GM19372 (cell line): ENCODE measurements at regions not wholly inside any gene's neighbourhood (a gene's known extent, or its start where the extent isn't known, plus 50 kb on each side); places are given as distances from the start of the nearest gene placed in this dataset.

Experiments
- ATAC-seq: cut with Tn5 transposase; IDR thresholded peaks from one replicate; pipeline ENCODE4 v1.9.1; 2021; ENCODE audit warnings: mild to moderate bottlenecking, low read depth, moderate library complexity; ENCODE audit not compliant: unreplicated experiment

DNA sequence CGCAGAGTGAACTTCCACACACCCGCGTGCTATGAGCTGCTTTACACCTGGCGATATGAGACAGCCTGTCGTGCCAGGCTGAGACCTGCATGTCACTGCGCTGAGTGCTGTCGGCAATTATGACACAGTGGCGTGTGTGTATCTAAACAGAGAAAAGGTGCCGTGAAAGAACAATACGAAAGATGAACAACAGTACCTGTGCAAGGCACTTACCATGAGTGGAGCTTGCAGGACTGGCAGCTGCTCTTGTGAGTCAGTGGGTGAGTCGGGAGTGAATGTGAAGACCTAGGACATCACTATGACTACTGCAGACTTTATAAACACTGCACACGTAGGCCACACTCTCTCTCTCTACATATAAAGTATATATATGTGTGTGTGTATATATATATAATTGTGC is 68.5 kb upstream of the DUSP22 start:
- no peak for ATAC-seq

DNA sequence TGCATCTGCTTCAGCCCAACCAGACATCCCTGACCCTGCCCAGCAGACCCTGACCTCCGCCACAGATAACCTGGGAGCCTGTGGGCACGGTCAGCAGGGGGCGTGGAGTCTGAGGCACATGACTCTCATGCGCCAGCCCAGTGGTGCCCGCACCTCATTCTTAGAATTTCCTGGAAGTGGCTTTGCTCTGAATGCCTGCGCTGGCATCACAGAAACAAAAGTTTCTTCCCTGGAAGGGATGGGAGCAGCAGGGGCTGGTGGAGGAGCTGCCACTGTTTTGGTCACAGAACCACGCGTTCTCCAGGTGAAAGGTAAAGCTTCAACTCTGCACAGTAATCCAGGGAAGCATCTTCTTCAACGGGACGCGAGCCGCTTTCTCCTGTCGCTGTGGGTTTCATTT is 67.9 kb upstream of the DUSP22 start:
- ATAC-seq = no peak

DNA sequence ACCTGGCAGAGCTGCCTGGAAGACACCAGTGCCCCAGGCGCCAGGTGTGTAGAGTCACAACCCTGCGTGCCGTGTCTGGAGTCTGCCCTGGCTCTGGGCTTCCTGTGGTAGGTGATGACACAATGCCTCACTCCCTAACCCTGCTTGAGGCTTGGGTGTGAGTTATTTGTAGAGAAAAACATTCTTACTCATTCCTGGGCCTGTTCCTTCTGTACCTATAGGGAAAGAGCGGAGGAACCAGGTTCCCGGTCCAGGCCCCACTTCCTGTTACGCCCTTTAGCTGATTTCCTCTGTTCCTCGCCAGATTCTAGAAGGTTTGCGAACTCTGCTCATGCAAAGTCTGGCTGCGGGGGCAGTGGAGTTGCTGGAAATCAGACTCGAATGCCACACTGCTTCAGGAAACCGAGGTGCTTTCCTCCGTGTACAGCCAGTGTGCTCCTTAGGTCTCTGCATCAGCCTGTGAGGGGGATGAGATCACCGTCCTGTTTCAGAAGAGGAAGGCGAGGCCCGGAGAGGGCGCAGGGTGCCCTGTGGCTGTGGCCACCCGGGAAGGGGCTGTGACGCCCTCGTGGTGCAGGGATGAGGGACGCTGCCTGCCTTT is 67.1 kb upstream of the DUSP22 start:
- ATAC-seq = no peak

DNA sequence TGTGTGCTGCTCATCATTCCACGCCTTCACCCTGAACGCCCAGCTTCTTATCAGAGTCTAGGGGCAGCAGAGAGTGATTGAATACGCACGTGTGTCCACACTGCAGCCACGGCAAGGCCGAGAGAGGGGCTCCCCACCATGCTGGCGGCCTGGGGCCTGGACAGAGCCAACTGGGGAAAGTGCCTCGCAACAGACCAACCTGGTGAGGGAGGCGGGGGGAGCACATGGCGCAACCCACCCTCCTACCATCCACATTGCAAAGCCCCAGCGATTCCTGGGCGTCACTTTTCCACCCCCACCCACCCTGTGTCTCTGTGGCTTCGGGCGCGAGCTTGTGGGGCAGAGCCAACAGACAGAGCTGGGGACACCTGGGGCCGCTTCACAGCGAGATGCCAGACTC is 66.4 kb upstream of the DUSP22 start:
- no peak for ATAC-seq

DNA sequence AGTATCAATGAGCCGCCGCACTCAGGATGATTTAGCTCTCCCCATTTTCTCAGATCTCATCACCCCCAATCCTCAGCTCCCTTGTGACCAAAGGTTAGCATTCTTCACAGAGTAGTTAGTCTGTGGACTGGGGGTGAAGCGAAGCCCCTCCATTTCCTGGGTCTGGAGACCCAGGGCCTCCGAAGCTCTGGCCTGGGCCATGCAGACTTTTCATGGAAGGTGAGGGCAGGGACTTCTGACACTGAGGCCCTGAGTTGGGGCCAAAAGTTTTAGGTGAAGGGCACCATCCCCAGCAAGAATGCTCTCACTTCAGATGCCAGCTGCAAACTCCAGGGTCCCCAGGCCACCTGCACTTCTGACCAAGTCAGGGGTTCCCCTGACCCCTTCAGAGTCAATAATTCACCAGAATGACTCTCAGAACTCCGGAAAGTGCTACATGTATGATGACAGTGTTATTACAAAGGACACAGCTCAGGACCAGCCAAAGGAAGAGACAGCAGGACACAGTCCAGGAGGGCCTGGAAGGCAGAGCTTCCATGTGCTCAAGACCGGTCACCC is 65.7 kb upstream of the DUSP22 start:
- no peak for ATAC-seq

DNA sequence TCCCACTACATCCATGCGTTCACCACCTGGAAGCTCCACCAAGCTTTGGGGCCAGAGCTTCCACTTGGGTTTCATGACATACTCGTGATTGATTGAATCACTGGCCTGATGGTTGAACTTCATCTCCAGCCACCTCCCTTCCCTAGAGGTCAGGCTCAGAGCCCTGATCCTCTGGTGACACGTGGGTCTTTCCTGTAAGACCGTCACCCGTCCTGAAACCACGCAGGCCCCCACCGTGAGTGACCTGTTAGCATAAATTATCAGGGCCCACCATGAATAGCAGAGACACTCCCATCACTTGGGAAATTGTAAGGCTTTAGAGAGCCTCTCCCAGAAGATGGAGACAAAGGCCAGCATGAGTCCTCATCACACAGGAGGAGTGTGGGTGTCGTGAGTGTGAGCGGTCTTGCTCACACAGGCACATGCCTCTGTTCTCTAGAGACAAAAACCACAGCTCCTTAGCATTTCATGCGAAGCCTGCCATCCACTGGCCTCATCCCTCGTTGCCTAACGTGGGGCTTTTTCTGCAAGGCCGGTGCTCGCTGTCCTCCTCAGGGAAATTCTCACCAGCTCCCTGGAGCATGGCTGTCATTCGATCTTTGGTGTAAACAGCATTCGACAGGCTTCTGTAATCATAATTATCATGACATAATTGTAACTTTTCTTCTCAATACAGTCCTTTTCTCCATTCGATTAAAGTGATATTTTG is 65.1 kb upstream of the DUSP22 start:
- ATAC-seq = peak; percentile 35

DNA sequence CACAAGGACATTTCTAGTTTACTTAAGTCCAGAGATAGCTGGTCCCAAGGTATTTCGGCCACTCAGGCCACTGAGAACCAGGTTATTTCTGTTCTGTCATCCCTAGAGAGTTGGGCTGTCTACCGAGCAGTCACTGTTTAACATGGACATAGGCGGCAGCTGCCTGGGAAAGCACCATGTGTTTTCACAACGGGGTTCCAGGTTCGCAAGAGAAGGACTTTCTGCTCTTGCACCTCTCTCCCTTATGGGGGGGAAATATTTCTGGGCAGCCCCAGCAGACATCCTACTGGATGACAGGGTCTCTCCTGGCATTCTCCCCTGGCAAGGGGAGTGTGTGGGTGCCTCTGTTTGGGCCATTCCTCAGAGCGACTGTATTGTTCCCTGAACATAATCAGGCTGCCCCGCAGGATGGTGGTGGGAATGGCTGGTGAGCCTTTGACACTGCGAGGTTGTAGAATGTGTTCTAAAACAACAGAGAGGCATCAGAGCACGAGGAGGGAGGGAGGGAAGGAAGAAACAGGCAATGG is 64.4 kb upstream of the DUSP22 start:
- ATAC-seq = no peak

DNA sequence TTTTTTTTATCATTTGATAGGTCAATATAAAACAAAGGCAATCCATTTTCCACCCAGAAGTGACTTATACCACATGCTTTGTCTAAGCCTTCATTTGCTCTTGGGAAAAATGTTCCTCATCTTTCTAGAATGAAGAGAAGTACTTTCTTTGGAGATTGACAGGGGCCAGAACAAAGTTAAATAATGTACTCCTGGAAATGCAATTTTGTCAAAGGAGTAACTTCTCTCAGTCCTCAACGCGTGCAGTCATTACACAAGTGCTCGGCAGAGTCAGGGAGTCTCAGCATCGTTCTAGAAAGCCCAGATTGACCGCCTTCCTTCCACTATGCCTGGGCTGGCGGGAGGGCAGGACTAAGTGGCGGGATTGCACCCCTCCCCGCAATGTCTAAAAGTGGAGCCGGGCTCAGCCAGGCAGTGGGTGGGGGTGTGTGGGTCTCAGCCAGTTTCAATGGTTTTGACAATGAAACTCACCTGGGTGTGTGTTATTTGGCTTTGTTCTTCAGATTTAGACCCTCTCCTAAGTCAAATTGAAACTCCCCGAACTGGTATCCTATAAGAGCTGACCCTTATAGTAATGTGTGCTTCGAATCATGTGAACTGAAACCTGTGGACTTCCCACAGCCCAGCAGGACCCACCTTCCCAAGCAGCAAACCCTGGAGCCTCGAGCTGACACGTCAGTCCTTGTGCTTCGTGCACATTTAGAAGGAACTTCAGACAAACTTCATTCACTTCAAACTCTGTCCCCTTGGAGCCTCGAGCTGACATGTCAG is 63.2 kb upstream of the DUSP22 start:
- no peak for ATAC-seq

DNA sequence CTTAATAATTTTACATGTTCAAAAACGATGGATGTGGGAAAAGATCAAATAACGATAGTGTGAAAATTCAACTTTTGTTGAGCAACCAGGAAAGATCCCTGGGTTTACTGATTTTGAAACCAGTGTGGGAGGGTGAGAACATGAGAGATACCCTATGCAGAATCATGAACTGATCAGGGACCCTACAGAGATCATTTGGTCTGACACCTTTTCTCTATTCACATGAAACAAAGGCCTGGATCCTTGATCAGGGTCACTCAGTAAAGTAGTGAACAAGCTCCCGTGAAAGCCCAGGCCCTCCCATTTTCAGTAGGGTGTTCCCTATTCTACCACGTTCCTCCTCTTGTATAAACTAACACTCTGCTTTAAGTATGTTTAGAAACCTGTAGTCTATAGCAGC is 60.5 kb upstream of the DUSP22 start:
- ATAC-seq = no peak

DNA sequence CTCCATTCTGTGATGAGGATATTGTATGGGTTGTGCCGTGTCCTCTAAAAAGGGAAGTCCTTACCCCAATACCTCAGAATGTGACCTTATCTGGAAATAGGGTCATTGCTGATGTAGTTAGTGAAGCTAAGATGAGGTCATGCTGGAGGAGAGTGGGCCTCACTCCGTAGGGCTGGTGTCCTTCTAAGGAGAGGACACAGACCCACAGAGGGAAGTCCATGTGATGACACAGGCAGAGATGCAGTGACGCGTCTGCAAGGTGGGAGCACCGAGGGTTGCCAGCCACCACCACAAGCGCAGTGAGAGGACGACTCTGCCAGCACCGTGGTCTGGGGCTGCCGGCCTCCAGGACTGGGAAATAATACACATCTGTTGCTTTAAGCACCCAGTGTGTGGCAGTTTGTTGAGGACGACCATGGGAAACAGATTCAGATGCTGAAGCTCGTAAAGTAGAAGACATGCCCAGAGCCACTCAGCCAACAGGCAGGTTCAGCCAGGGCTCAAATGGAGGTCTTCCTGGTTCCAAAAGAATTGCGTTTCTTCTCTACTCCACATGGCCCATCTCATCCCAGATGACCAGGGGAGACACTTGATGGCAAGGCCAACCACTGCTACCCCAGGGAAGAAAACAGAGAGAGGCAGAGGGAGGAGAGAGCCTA is 59.2 kb upstream of the DUSP22 start:
- ATAC-seq = no peak

DNA sequence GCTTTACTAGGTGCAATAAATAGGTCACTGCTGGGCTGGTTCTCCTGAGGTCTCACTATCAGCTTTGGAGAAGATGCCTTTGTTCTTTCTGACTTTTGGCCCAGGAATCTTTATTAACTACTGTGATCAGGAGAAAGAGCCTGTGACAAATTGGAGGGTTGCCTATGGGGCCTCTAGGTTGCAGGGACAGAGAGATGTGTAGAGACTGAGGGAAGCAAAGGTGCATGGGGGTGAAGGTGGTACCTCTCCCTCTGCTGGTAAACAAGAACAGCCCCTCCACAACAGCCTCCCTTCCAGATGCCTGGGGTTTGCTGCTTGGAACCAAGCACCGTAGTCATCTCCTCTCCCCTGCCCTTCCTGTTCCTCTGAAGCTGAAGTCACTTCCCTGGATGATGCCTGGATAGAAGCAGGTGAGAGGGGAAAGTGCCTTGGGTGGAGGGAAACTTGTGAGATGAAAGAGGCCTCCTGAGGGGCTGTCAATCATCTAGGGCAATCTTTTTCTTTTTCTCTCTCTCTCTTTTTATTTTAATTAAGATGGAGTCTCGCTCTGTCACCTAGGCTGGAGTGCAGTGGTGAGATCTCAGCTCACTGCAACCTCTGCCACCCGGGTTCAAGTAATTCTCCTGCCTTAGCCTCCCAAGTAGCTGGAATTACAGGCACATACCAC is 57.4 kb upstream of the DUSP22 start:
- no peak for ATAC-seq

DNA sequence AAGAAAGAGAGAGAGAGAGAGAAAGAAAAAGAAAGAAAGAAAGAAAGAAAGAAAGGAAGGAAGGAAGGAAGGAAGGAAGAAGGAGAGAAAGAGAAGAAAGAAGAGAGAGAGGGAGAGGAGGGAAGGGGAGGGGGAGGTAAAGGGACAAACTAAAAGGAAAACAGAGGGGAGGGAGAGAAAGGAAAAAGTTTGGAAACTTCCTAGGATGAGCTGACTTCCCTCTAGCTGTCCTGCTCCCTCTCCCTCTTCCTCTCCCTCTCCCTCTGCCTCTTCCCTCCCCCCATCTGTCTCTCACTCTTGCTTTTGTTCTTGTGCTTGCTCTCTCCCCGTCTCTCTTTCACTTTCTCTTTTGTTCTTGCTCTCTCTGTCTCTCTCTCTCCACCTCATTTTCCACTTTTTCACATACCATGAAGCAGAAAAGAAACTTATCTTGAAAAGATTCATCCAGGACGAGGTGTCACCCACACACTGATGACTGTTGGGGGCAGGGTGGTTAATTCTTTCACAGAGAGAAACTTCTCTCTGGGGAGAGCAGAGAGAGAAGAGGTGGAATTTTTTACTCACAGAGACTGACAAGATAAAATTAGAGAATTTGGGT is 56.4 kb upstream of the DUSP22 start:
- no peak for ATAC-seq

DNA sequence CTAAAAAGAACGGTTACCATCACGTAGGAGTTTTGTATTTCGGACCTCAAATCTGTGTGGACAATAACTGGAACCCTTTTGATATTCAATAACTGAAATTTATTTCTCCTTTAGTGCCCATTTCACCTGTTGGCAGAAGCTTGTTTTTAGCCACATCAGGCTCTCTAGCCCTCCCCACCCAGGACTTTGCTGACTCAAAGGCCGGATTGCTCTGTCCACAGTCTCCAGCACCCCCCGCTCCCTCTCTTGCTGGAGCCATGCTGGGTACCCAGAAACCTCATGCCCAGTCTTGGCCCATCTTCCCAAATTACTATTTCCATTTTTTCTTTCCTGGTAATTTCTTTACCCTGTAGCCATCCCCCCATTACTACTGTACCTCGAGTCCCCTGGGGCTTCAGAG is 55.8 kb upstream of the DUSP22 start:
- ATAC-seq = no peak

DNA sequence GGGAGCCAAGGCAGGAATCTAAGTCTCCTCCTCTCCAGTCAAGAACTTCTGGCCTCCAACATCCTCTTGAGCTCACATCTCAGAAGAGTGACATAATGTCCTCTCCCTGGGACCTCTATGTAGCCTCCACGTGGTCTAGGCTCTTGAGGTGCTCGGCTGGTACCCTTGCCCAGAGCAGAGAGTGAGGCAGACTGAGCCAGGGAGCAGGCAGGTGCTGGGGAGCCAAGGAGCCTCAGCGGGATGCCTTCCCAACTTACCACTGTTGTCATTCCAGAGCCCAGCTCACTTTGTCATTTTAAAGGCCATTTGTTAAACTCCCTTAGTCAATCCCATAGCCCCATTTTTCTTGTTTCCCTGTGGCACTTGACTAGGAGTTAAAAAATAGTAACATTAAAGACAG is 52.1 kb upstream of the DUSP22 start:
- no peak for ATAC-seq

DNA sequence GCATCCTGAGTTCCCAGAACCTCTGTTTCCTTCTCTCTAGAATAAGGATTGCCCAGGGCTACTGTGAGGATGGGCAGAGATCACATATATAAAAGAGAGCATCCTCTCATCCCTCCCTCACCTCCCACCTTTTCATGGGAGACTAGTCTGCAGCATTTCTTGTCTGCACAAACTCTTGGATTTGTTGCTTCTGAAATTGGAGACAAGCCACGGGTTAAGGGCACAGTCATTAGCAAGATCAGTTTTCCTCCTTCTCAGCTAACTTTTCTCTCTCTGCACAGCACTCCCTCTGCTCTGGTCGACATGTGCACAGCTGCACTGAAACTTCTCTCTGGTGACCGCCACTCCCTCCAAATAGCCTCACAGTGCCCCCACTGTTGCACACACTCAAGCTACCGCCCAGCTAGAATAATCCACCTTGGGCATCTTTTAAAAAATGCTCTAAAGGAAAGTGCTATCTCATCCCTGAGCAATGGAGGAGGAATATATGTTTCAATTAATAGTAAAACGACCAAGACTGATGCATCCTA is 50.9 kb upstream of the DUSP22 start:
- ATAC-seq = no peak
